GM12872 (cell line): ENCODE measurements at regions not wholly inside any gene's neighbourhood (a gene's known extent, or its start where the extent isn't known, plus 50 kb on each side); places are given as distances from the start of the nearest gene placed in this dataset.

Experiments used
- CTCF ChIP-seq: IDR thresholded peaks from 3 replicates; pipeline ENCODE4 v1.5.1; 2011; ENCODE audit warnings: low read depth, mild to moderate bottlenecking, low read length, moderate library complexity; ENCODE audit not compliant: insufficient read depth

- no peak for TF ChIP-seq CTCF
These were observed 182.7 kb upstream of the KCNN2 start for GRCh38 chr5:114179134-114179533.

GRCh38 chr5:114184006-114184405 is 177.9 kb upstream of the KCNN2 start:
- TF ChIP-seq CTCF = no peak

- TF ChIP-seq CTCF = no peak
These were observed 176.6 kb upstream of the KCNN2 start for GRCh38 chr5:114185274-114185673.

GRCh38 chr5:114191441-114191840 is 170.4 kb upstream of the KCNN2 start:
- TF ChIP-seq CTCF = no peak

GRCh38 chr5:114192108-114192507 is 169.8 kb upstream of the KCNN2 start:
- no peak for TF ChIP-seq CTCF

GRCh38 chr5:114201332-114201731 is 160.5 kb upstream of the KCNN2 start:
- TF ChIP-seq CTCF = no peak

GRCh38 chr5:114204923-114205322 is 156.9 kb upstream of the KCNN2 start:
- TF ChIP-seq CTCF = no peak

GRCh38 chr5:114206640-114207039 is 155.2 kb upstream of the KCNN2 start:
- no peak for TF ChIP-seq CTCF
